Thyroid gland (tissue), 4 donors: ENCODE measurements at regions not wholly inside any gene's neighbourhood (a gene's known extent, or its start where the extent isn't known, plus 50 kb on each side); places are given as distances from the start of the nearest gene placed in this dataset.

Experiments
- POLR2A ChIP-seq, 2 donors: fragments of 450-650 bp; IDR thresholded peaks; one replicate each; pipeline ENCODE4 v1.6.1; 2017; ENCODE audit warnings: antibody characterized with exemption in 2 of 2, mild to moderate bottlenecking in 2 of 2, moderate library complexity in 1 of 2
- TF ChIP-seq, protein P1 (sequence below), 6 experiments: fragments of 200-600 bp in 3 of 6; fragments of 450-650 bp in 3 of 6; sonication (generic) in 3 of 6; IDR thresholded peaks; one replicate each; pipeline ENCODE4 v1.5.1; 2016 to 2019; ENCODE audit warnings: antibody characterized with exemption in 6 of 6, mild to moderate bottlenecking in 2 of 6, inconsistent platforms in 1 of 6, moderate library complexity in 1 of 6

DNA sequence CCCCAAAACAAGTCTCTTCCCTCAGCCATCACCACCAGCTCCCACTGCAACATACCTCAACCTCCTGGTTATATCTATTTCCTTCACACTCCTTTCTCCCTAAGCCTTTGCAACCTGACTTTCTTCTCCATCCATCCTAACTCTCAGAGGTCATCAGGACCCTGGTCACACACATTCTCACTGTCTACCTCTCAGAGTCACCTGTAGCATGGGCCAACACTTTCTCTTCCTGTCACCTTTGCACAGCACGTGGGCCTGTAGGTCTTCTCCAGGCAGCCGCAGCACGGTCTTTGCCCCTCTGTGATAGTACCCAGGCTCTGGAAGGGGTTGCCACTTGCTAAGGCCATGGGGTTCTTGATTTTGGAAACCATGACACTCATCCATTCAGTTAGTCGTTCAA, 921.1 kb downstream of the UQCRFS1 start:
- TF ChIP-seq, protein P1, sequence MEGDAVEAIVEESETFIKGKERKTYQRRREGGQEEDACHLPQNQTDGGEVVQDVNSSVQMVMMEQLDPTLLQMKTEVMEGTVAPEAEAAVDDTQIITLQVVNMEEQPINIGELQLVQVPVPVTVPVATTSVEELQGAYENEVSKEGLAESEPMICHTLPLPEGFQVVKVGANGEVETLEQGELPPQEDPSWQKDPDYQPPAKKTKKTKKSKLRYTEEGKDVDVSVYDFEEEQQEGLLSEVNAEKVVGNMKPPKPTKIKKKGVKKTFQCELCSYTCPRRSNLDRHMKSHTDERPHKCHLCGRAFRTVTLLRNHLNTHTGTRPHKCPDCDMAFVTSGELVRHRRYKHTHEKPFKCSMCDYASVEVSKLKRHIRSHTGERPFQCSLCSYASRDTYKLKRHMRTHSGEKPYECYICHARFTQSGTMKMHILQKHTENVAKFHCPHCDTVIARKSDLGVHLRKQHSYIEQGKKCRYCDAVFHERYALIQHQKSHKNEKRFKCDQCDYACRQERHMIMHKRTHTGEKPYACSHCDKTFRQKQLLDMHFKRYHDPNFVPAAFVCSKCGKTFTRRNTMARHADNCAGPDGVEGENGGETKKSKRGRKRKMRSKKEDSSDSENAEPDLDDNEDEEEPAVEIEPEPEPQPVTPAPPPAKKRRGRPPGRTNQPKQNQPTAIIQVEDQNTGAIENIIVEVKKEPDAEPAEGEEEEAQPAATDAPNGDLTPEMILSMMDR (IDR thresholded peaks at IDR 0.05) = no peak
- TF ChIP-seq POLR2A (IDR thresholded peaks at IDR 0.05) = no peak
